ENCODE measurements at regions not wholly inside any gene's neighbourhood (a gene's known extent, or its start where the extent isn't known, plus 50 kb on each side); places are given as distances from the start of the nearest gene placed in this dataset.

DNA sequence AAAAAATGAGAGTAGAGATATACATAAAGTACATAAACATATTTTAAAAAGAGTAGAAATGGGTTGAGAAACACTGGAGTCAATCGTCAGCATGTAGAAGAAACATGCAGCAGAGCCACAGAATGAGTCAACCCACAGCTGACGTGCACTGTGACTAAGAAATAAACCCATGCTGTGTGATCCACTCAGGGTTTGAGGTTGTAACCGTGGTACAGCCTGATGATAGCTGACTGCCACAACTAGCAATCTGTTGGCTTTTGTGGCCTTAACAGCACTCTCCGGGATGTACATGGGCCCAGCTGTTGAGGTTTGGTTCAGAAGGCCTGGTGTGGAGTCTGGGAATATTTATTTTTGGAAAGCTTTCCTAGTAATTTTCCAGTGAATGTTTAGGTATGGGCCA, 554.4 kb upstream of the MEX3C start:
- TF ChIP-seq EZH2phosphoT487 (IDR thresholded peaks at IDR 0.05; ENCODE audit: low read depth) = no peak
- no peak for TF ChIP-seq CTCF (IDR thresholded peaks at IDR 0.05; ENCODE audit: low read depth, low read length)
